UCSD-AML1 (cell line): ENCODE measurements at regions not wholly inside any gene's neighbourhood (a gene's known extent, or its start where the extent isn't known, plus 50 kb on each side); places are given as distances from the start of the nearest gene placed in this dataset.

ENCODE experiments used
- DNase-seq: peaks from one replicate; lab custom pipeline; 2025; ENCODE audit not compliant: unreplicated experiment; lab: John Stamatoyannopoulos, UW

DNA sequence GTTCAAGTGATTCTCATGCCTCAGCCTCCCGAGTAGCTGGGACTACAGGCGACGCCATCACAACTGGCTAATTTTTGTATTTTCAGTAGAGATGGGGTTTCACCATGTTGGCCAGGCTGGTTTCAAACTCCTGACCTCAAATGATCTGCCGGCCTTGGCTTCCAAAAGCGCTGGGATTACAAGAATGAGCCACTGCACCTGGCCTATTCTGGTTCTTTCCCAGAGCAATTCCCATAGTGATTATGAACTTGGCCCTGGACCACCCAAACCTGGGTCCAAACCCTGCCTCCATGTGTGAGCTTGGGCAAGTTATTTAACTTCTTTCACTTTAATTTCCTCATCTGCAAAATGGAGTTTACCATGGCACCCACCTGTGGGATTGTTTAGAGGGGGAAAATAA is 61.5 kb upstream of the HEPHL1 start:
- no peak for DNase-seq

DNA sequence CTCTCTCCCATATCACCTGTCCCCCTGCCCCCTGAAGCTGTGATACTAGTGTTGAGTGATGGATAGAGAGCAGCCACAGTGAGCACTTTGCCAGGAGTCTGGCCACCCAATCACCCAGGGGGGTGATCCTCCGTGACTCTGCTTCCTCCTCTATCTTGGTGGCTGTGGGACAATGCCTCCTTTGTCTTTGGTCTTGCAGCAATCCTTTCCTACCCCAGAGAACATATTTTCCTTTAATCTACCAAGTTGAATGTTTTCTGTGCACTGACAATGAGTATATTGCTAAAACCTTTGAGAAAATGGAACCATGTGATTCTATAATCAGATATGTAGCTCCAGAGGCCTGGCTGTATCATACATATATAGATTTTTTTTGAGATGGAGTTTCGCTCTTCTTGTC is 58.1 kb upstream of the HEPHL1 start:
- DNase-seq, result no peak

GRCh38 chr11:93967258-93967657 is 53.9 kb upstream of the HEPHL1 start:
- no peak for DNase-seq

DNA sequence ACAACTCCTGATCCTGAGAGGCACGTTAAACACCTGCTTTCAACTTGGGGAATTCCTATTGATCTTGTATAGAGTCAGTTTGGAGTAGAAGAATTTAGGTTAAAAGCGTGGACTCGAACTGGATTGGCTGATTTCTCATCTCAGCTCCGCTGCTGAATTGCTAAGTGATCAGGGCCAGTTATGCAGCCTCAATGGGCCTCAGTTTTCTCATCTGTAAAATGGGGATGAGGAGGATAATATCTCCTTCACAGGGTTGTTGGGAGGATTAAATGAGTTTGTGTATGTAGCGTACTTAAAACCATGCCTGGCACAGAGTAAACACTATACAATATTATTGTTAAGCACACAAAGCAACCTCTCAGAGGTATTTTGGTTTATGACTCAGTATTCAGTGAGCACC is 53.2 kb upstream of the HEPHL1 start:
- DNase-seq, result no peak

DNA sequence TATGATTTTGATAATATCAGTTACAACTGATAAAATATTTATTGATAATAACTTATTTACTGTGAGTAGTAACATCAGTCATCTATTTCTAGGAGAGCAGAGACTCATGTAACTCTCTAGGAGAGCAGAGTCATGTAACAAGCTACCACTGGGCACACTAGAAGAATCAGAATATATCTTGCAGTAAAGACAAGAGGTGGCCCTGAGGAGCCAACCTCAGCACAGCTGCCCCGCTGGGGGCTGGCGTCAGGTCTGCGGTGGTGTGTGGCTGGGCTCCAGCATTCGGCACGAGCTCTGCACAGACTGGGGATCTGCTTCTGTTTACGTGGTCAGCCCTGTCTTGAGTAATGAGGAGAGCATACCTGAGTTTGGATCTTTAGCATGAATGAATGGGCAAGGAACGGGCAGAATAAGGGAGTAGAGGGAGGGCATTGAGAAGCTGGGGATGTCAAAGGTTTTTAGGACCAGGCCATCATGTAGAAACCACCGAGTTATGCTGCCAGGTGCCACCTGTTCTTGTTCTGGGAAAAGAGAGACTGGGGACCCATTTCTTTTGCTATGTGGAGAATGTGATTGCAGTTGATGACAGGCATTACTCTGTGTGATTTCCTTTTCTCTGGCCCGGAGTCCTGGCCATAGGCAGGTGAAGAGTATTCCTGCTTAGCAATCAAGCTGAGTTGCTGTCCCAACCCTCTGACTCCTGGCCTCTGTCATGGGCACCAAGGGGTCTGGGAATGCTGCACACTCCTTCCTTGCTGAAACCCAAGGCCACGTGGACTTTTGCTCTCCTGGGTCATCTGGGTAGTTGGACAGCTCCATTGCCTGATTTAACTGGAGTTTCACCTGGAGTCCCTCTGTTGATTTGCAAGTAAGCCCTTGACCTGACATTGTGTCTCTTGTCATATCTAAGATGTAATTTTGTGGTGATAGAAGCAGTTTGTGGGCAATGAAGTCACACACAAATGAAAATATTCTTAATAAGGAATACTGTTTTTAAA is 50.9 kb upstream of the HEPHL1 start:
- no peak for DNase-seq
